H9 (cell line): ENCODE measurements at regions not wholly inside any gene's neighbourhood (a gene's known extent, or its start where the extent isn't known, plus 50 kb on each side); places are given as distances from the start of the nearest gene placed in this dataset.

Source experiments
- DNase-seq: peaks from one replicate; pipeline ENCODE4 v3.0.0-alpha.2; 2017
- H2AFZ ChIP-seq: one replicate; pipeline ENCODE4 v1.6.1; 2013; ENCODE audit warnings: mild to moderate bottlenecking, low read length, control low read depth, moderate library complexity
- H2AK5ac ChIP-seq: 2 replicates; pipeline ENCODE4 v1.6.1; 2013; ENCODE audit warnings: low read length, control low read depth, mixed read lengths; ENCODE audit not compliant: insufficient read length
- H2BK120ac ChIP-seq: one replicate; pipeline ENCODE4 v1.6.1; 2013; ENCODE audit warnings: low read depth, mild to moderate bottlenecking, low read length, control low read depth, inconsistent platforms; ENCODE audit not compliant: poor library complexity, severe bottlenecking
- H2BK12ac ChIP-seq: 2 replicates; pipeline ENCODE4 v1.6.1; 2013; ENCODE audit warnings: low read length, control low read depth, mixed read lengths, low read depth; ENCODE audit not compliant: insufficient read length
- H2BK15ac ChIP-seq: 2 replicates; pipeline ENCODE4 v1.6.1; 2013; ENCODE audit warnings: low read depth, low read length, control low read depth
- H2BK20ac ChIP-seq: one replicate; pipeline ENCODE4 v1.6.1; 2013; ENCODE audit warnings: low read depth, mild to moderate bottlenecking, low read length, control low read depth, inconsistent platforms; ENCODE audit not compliant: poor library complexity, severe bottlenecking
- H2BK5ac ChIP-seq: 2 replicates; pipeline ENCODE4 v1.6.1; 2013; ENCODE audit warnings: low read length, control low read depth, mixed read lengths; ENCODE audit not compliant: insufficient read length
- H3K14ac ChIP-seq: 2 replicates; pipeline ENCODE4 v1.6.1; 2013; ENCODE audit warnings: low read length, control low read depth; ENCODE audit not compliant: insufficient read depth
- H3K18ac ChIP-seq: 2 replicates; pipeline ENCODE4 v1.6.1; 2013; ENCODE audit warnings: low read depth, mild to moderate bottlenecking, mixed read lengths, low read length, control low read depth; ENCODE audit not compliant: insufficient read length
- H3K23ac ChIP-seq: 2 replicates; pipeline ENCODE4 v1.6.1; 2013; ENCODE audit warnings: low read length, control low read depth, mixed read lengths, low read depth; ENCODE audit not compliant: insufficient read length
- H3K23me2 ChIP-seq: 2 replicates; pipeline ENCODE4 v1.6.1; 2013; ENCODE audit warnings: low read depth, mild to moderate bottlenecking, mixed read lengths, low read length, control low read depth; ENCODE audit not compliant: insufficient read length, poor library complexity, severe bottlenecking
- H3K27ac ChIP-seq: 2 replicates; pipeline ENCODE4 v1.5.1; 2013; ENCODE audit warnings: low read length, control low read depth, mixed read lengths, low read depth; ENCODE audit not compliant: insufficient read length
- H3K27me3 ChIP-seq: 2 replicates; pipeline ENCODE4 v1.6.1; 2013; ENCODE audit warnings: low read length, control low read depth, inconsistent platforms; ENCODE audit not compliant: insufficient read depth
- H3K4ac ChIP-seq: 2 replicates; pipeline ENCODE4 v1.6.1; 2013; ENCODE audit warnings: low read depth, mild to moderate bottlenecking, control low read depth, inconsistent platforms, low read length, moderate library complexity
- H3K4me1 ChIP-seq: 2 replicates; pipeline ENCODE4 v1.6.1; 2013; ENCODE audit warnings: low read length, control low read depth, inconsistent platforms; ENCODE audit not compliant: insufficient read depth
- H3K4me2 ChIP-seq: 2 replicates; pipeline ENCODE4 v1.6.1; 2013; ENCODE audit warnings: low read length, control low read depth, mixed read lengths; ENCODE audit not compliant: insufficient read length, insufficient read depth
- H3K56ac ChIP-seq: 2 replicates; pipeline ENCODE4 v1.6.1; 2013; ENCODE audit warnings: low read depth, mild to moderate bottlenecking, mixed read lengths, low read length, control low read depth; ENCODE audit not compliant: insufficient read length
- H3K79me1 ChIP-seq: 2 replicates; pipeline ENCODE4 v1.6.1; 2013; ENCODE audit warnings: low read depth, mild to moderate bottlenecking, moderate library complexity, low read length, control low read depth, inconsistent platforms; ENCODE audit not compliant: insufficient read depth, poor library complexity, severe bottlenecking
- H3K79me2 ChIP-seq: 2 replicates; pipeline ENCODE4 v1.6.1; 2013; ENCODE audit warnings: low read length, control low read depth, inconsistent platforms; ENCODE audit not compliant: insufficient read depth
- H3K9ac ChIP-seq: 2 replicates; pipeline ENCODE4 v1.6.1; 2013; ENCODE audit warnings: low read length, control low read depth, mixed read lengths; ENCODE audit not compliant: insufficient read length; ENCODE audit errors: extremely low read depth
- H3K9me3 ChIP-seq: one replicate; pipeline ENCODE4 v1.6.1; 2013; ENCODE audit warnings: low read depth, low read length, inconsistent platforms; ENCODE audit not compliant: control insufficient read depth
- H3T11ph ChIP-seq: one replicate; pipeline ENCODE4 v1.6.1; 2013; ENCODE audit warnings: mild to moderate bottlenecking, low read length, control low read depth, inconsistent platforms
- H4K20me1 ChIP-seq: one replicate; pipeline ENCODE4 v1.6.1; 2013; ENCODE audit not compliant: control insufficient read depth, insufficient read length, insufficient read depth
- H4K5ac ChIP-seq: 2 replicates; pipeline ENCODE4 v1.6.1; 2013; ENCODE audit warnings: low read depth, mild to moderate bottlenecking, mixed read lengths, low read length, control low read depth; ENCODE audit not compliant: insufficient read length
- H4K8ac ChIP-seq: replicated peaks from 2 replicates; pipeline ENCODE4 v1.6.1; 2013; ENCODE audit warnings: low read length, control low read depth, mixed read lengths, low read depth; ENCODE audit not compliant: insufficient read length
- H4K91ac ChIP-seq: 2 replicates; pipeline ENCODE4 v1.6.1; 2013; ENCODE audit warnings: low read depth, mild to moderate bottlenecking, moderate library complexity, mixed read lengths, low read length, control low read depth; ENCODE audit not compliant: insufficient read length
- H3K27ac Mint-ChIP-seq, 3 experiments: 2 replicates in 2 of 3; 3 replicates in 1 of 3; pipeline ENCODE4 v1.8.0; 2020 to 2021; ENCODE audit warnings: mixed read lengths in 3 of 3, mild to moderate bottlenecking in 1 of 3, moderate library complexity in 1 of 3
- H3K27me3 Mint-ChIP-seq: 2 replicates; pipeline ENCODE4 v1.8.0; 2021; ENCODE audit warnings: low read depth, mild to moderate bottlenecking, moderate library complexity, mixed read lengths
- H3K36me3 Mint-ChIP-seq, 3 experiments: 2 replicates in 2 of 3; 3 replicates in 1 of 3; pipeline ENCODE4 v1.8.0; 2020 to 2021; ENCODE audit warnings: low read depth in 3 of 3, mixed read lengths in 3 of 3; ENCODE audit not compliant: insufficient read depth in 1 of 3
- H3K4me1 Mint-ChIP-seq, 2 experiments: 2 replicates each; pipeline ENCODE4 v1.8.0; 2020; ENCODE audit warnings: mixed read lengths in 2 of 2
- H3K4me3 Mint-ChIP-seq, 2 experiments: 2 replicates in 1 of 2; 3 replicates in 1 of 2; pipeline ENCODE4 v1.8.0; 2020 to 2021; ENCODE audit warnings: mild to moderate bottlenecking in 2 of 2, mixed read lengths in 2 of 2, moderate library complexity in 1 of 2
- H3K9me3 Mint-ChIP-seq, 2 experiments: 2 replicates in 1 of 2; 3 replicates in 1 of 2; pipeline ENCODE4 v1.8.0; 2020; ENCODE audit warnings: mild to moderate bottlenecking in 2 of 2, mixed read lengths in 2 of 2, moderate library complexity in 1 of 2
- WGBS: extraction: QIAGEN DNeasy Blood & Tissue Kit; methylation state at CpG from one replicate; pipeline ENCODE4 v1.1.7; 2013; ENCODE audit warnings: missing lambda C conversion rate, low lambda C conversion rate, mixed read lengths; ENCODE audit not compliant: insufficient read length; ENCODE audit errors: extremely low coverage; 5-methylcytosine and 5-hydroxymethylcytosine counted together
- TF ChIP-seq, protein P1 (sequence below): fragments of 200-600 bp; sonication (generic); conservative IDR thresholded peaks from 3 replicates; pipeline ENCODE4 v1.8.0; 2021; ENCODE audit warnings: antibody characterized with exemption, mild to moderate bottlenecking

DNA sequence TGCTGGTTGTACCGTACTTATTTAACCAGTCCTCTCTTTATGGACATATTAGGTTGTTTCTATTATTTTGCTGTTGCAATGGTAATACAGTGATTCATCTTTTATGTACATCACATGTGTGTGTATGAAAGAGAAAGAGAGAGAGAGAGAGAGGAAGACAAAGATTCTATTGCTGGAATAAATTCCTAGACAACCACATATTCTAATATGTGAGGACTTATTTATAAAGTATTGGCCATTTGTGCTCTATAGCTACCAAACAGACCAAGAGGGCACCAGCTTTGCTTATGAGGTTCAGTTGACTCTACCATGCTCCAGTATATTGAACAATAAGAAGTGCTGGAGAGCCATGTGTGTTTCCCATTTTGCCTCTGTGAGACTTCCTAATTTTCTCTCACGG, 513.5 kb downstream of the DMAC1 start:
- no peaks in the 10 kb centered on the region for H3K9me3 ChIP-seq
- peaks cover 7 to 22% (median 9%) of the 10 kb centered on the region in 3 experiments for H3K36me3 Mint-ChIP-seq
- no peaks in the 10 kb centered on the region for H3K23me2 ChIP-seq
- no peak overlapping the region for H3K56ac ChIP-seq
- DNase-seq, result no peak
- no peak overlapping the region for H2AK5ac ChIP-seq
- H3K4me2 ChIP-seq, result no peak overlapping the region
- H2AFZ ChIP-seq, result no peak overlapping the region
- H3K18ac ChIP-seq, result no peak overlapping the region
- no peaks in the 10 kb centered on the region for H3K79me2 ChIP-seq
- no peak overlapping the region for H3K27ac Mint-ChIP-seq
- peaks cover 58 to 59% of the 10 kb centered on the region in 2 experiments for H3K4me1 Mint-ChIP-seq
- H3K79me1 ChIP-seq, result no peaks in the 10 kb centered on the region
- no CpG with 5 or more reads among the region's 2 CpGs for WGBS
- H3K27me3 Mint-ChIP-seq, result peaks cover 3% of the 10 kb centered on the region
- H2BK12ac ChIP-seq, result no peak overlapping the region
- peaks cover 7% of the 10 kb centered on the region; the same call in 1 of the 2 replicates for H3K4me1 ChIP-seq
- no peak overlapping the region for H3T11ph ChIP-seq
- H3K14ac ChIP-seq, result no peak overlapping the region
- no peak overlapping the region for H3K9ac ChIP-seq
- H4K20me1 ChIP-seq, result no peaks in the 10 kb centered on the region
- H4K5ac ChIP-seq, result no peak overlapping the region
- H3K4ac ChIP-seq, result no peak overlapping the region
- peaks cover 11 to 14% of the 10 kb centered on the region in 2 experiments; a peak in 4 of 5 replicates for H3K9me3 Mint-ChIP-seq
- H2BK20ac ChIP-seq, result no peak overlapping the region
- no peak overlapping the region for H3K23ac ChIP-seq
- H3K27me3 ChIP-seq, result no peaks in the 10 kb centered on the region
- no peak overlapping the region for H4K8ac ChIP-seq
- no peak overlapping the region for H3K27ac ChIP-seq
- H2BK120ac ChIP-seq, result no peak overlapping the region
- no peak overlapping the region for H3K4me3 Mint-ChIP-seq
- no peak overlapping the region for H2BK5ac ChIP-seq
- TF ChIP-seq, protein P1, sequence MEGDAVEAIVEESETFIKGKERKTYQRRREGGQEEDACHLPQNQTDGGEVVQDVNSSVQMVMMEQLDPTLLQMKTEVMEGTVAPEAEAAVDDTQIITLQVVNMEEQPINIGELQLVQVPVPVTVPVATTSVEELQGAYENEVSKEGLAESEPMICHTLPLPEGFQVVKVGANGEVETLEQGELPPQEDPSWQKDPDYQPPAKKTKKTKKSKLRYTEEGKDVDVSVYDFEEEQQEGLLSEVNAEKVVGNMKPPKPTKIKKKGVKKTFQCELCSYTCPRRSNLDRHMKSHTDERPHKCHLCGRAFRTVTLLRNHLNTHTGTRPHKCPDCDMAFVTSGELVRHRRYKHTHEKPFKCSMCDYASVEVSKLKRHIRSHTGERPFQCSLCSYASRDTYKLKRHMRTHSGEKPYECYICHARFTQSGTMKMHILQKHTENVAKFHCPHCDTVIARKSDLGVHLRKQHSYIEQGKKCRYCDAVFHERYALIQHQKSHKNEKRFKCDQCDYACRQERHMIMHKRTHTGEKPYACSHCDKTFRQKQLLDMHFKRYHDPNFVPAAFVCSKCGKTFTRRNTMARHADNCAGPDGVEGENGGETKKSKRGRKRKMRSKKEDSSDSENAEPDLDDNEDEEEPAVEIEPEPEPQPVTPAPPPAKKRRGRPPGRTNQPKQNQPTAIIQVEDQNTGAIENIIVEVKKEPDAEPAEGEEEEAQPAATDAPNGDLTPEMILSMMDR, result no peak
- H2BK15ac ChIP-seq, result no peak overlapping the region
- H4K91ac ChIP-seq, result no peak overlapping the region
